K562 (cell line): ENCODE measurements at regions not wholly inside any gene's neighbourhood (a gene's known extent, or its start where the extent isn't known, plus 50 kb on each side); places are given as distances from the start of the nearest gene placed in this dataset.

Experiments
- ATAC-seq: fragments of 200-7000 bp; cut with Tn5 transposase; 3 replicates; pipeline ENCODE4 v1.9.1; 2020; ENCODE audit warnings: moderate library complexity
- BruUV-seq: library from RNA; stranded (reverse); fragments of 400-500 nt; replicated peaks from 2 replicates; lab custom pipeline; 2021; lab: Mats Ljungman, UMichigan
- CTCF ChIA-PET: fragments of 300-600 bp; formaldehyde crosslinking; extraction: SDS; loops from one replicate; lab custom pipeline; 2021; ENCODE audit warnings: low intra/inter-chr PET ratio; lab: Yijun Ruan, JAX
- POLR2A ChIA-PET: fragments of 300-600, 350-650 bp; sonication (Branson Sonifier 250); formaldehyde crosslinking; extraction: SDS; loops from one replicate; lab custom pipeline; 2021; ENCODE audit warnings: antibody characterized with exemption, inconsistent platforms; lab: Yijun Ruan, JAX
- DNase-seq, 4 experiments: peaks; one replicate each; pipeline versions ENCODE4 v3.0.0 to v3.0.0-alpha.2; 2011 to 2018; ENCODE audit warnings: low spot score in 3 of 4, mixed read lengths in 3 of 4; ENCODE audit errors: extremely low read depth in 1 of 4
- FAIRE-seq: peaks from 2 replicates; lab custom pipeline; 2011; peaks lifted over from hg19 to GRCh38; lab: Jason Lieb, UNC
- H2AFZ ChIP-seq: 2 replicates; pipeline ENCODE4 v1.6.0; 2011; ENCODE audit warnings: low read depth, low read length, control low read depth, inconsistent platforms
- H3K27ac ChIP-seq: fragments of 200-600 bp; 3 replicates; pipeline ENCODE4 v1.8.0; 2011; ENCODE audit warnings: low read depth, mild to moderate bottlenecking, control low read depth, inconsistent platforms, low read length, moderate library complexity, mixed read lengths; ENCODE audit errors: extremely low read depth
- H3K27me3 ChIP-seq, 2 experiments: fragments of 300-600 bp in 1 of 2; 2 replicates in 1 of 2; 3 replicates in 1 of 2; pipeline versions ENCODE4 v1.6.0 to v1.8.0; 2011; ENCODE audit warnings: inconsistent platforms in 2 of 2, low read length in 2 of 2, mild to moderate bottlenecking in 1 of 2, mixed read lengths in 1 of 2, moderate library complexity in 1 of 2; ENCODE audit not compliant: control insufficient read depth in 2 of 2, insufficient read depth in 2 of 2
- H3K36me3 ChIP-seq: fragments of 300-600 bp; 3 replicates; pipeline ENCODE4 v1.8.0; 2011; ENCODE audit warnings: mild to moderate bottlenecking, low read length, inconsistent platforms; ENCODE audit not compliant: control insufficient read depth, insufficient read depth
- H3K4me1 ChIP-seq, 2 experiments: fragments of 200-600 bp in 1 of 2; replicated peaks in 1 of 2; 2 replicates in 1 of 2; 3 replicates in 1 of 2; pipeline versions ENCODE4 v1.5.1 to v1.8.0; 2011; ENCODE audit warnings: inconsistent platforms in 2 of 2, low read length in 2 of 2, mild to moderate bottlenecking in 1 of 2, mixed read lengths in 1 of 2, moderate library complexity in 1 of 2; ENCODE audit not compliant: control insufficient read depth in 2 of 2, insufficient read depth in 2 of 2
- H3K4me2 ChIP-seq: 2 replicates; pipeline ENCODE4 v1.6.1; 2011; ENCODE audit warnings: low read length, control low read depth, inconsistent platforms, mixed read lengths; ENCODE audit not compliant: insufficient read depth
- H3K4me3 ChIP-seq: fragments of 200-600 bp; sonication (generic), shearing (Covaris generic); 2 replicates; pipeline ENCODE4 v1.5.1; 2016; ENCODE audit warnings: control low read depth, inconsistent platforms
- H3K79me2 ChIP-seq: fragments of 200-600 bp; 3 replicates; pipeline ENCODE4 v1.8.0; 2011; ENCODE audit warnings: low read length, inconsistent platforms; ENCODE audit not compliant: control insufficient read depth, insufficient read depth
- H3K9ac ChIP-seq, 2 experiments: 2 replicates each; pipeline versions ENCODE4 v1.6.0 to v1.6.1; 2011; ENCODE audit warnings: low read depth in 2 of 2, low read length in 2 of 2, control low read depth in 1 of 2, inconsistent platforms in 1 of 2, mild to moderate bottlenecking in 1 of 2, mixed read lengths in 1 of 2; ENCODE audit not compliant: insufficient read depth in 1 of 2
- H3K9me1 ChIP-seq: one replicate; pipeline ENCODE4 v1.6.0; 2011; ENCODE audit warnings: inconsistent platforms, mild to moderate bottlenecking, low read length, moderate library complexity; ENCODE audit not compliant: control insufficient read depth, insufficient read depth
- H3K9me3 ChIP-seq: replicated peaks from 2 replicates; pipeline ENCODE4 v1.5.1; 2011; ENCODE audit warnings: low read depth, low read length, inconsistent platforms; ENCODE audit not compliant: control insufficient read depth, insufficient read depth
- H4K20me1 ChIP-seq: replicated peaks from 2 replicates; pipeline ENCODE4 v1.6.1; 2011; ENCODE audit warnings: low read length, inconsistent platforms, mixed read lengths; ENCODE audit not compliant: control insufficient read depth, insufficient read depth
- CBX2 ChIP-seq: fragments of 200-600 bp; sonication (generic); IDR thresholded peaks from one replicate; pipeline ENCODE4 v1.6.1; 2012; ENCODE audit warnings: mild to moderate bottlenecking, low read length, inconsistent platforms; ENCODE audit not compliant: insufficient read depth, poor library complexity, severe bottlenecking
- FOXM1 ChIP-seq, 2 experiments: fragments of 450-650 bp in 1 of 2; sonication (generic) in 1 of 2; formaldehyde crosslinking in 1 of 2; IDR thresholded peaks; 2 replicates each; pipeline versions ENCODE4 v1.6.1 to v1.9.0; 2017 to 2022; ENCODE audit warnings: low read depth in 2 of 2, mild to moderate bottlenecking in 2 of 2, missing genetic modification reagents in 1 of 2, moderate library complexity in 1 of 2
- HIVEP1 ChIP-seq: fragments of 250-450 bp; sonication (Bioruptor Pico); IDR thresholded peaks from 2 replicates; pipeline ENCODE4 v1.4.0; 2020; ENCODE audit warnings: mild to moderate bottlenecking
- POLR2B ChIP-seq: fragments of 450-650 bp; IDR thresholded peaks from 2 replicates; pipeline ENCODE4 v1.6.1; 2018; ENCODE audit warnings: low read depth; ENCODE audit not compliant: partially characterized antibody
- TBP ChIP-seq: optimal IDR thresholded peaks from 2 replicates; pipeline ENCODE3; 2011; ENCODE audit warnings: low read depth, low read length, improper control_type of control experiment
- TOE1 ChIP-seq, 2 experiments: fragments of 450-650 bp in 1 of 2; sonication (generic) in 1 of 2; formaldehyde crosslinking in 1 of 2; IDR thresholded peaks; 2 replicates each; pipeline versions ENCODE4 v1.7.1 to v1.8.0; 2016 to 2022; ENCODE audit warnings: borderline replicate concordance in 2 of 2, mild to moderate bottlenecking in 2 of 2, antibody characterized with exemption in 1 of 2, inconsistent platforms in 1 of 2, low read depth in 1 of 2, missing genetic modification reagents in 1 of 2, moderate library complexity in 1 of 2
- ZBTB17 ChIP-seq: fragments of 450-650 bp; formaldehyde crosslinking; IDR thresholded peaks from 2 replicates; pipeline ENCODE4 v1.4.0; 2020; ENCODE audit warnings: mild to moderate bottlenecking
- ZNF561 ChIP-seq: fragments of 450-650 bp; formaldehyde crosslinking; conservative IDR thresholded peaks from 2 replicates; pipeline ENCODE4 v1.4.0; 2020; ENCODE audit warnings: mild to moderate bottlenecking, moderate library complexity
- WGBS: fragments of 100-300 bp; shearing (Covaris generic); methylation state at CpG from one replicate; pipeline ENCODE4 v1.1.6; 2016; ENCODE audit warnings: low coverage, mixed read lengths; ENCODE audit not compliant: insufficient coverage; ENCODE audit errors: missing lambda C conversion rate; 5-methylcytosine and 5-hydroxymethylcytosine counted together
- in situ Hi-C: fragments of 300-500 bp; cut with MboI; formaldehyde crosslinking; loops from 4 replicates; pipeline ENCODE4 v1.15.0; 2018; ENCODE audit warnings: inconsistent platforms, mixed read lengths
- intact Hi-C: fragments of 100-400 bp; cut with micrococcal nuclease; formaldehyde crosslinking; loops from 2 replicates; pipeline ENCODE4 v1.14.2; 2022
- TF ChIP-seq, protein P1 (sequence below), 2 experiments: fragments of 450-650 bp in 1 of 2; sonication (generic) in 1 of 2; formaldehyde crosslinking; conservative IDR thresholded peaks; 2 replicates each; pipeline versions ENCODE4 v1.4.0 to v1.8.1; 2020 to 2022; ENCODE audit warnings: mild to moderate bottlenecking in 1 of 2, missing genetic modification reagents in 1 of 2
- TF ChIP-seq, protein P2 (sequence below): fragments of 250-450 bp; sonication (Bioruptor Pico); IDR thresholded peaks from 2 replicates; pipeline ENCODE4 v1.8.0; 2021; ENCODE audit warnings: moderate library complexity, mild to moderate bottlenecking, inconsistent platforms

DNA sequence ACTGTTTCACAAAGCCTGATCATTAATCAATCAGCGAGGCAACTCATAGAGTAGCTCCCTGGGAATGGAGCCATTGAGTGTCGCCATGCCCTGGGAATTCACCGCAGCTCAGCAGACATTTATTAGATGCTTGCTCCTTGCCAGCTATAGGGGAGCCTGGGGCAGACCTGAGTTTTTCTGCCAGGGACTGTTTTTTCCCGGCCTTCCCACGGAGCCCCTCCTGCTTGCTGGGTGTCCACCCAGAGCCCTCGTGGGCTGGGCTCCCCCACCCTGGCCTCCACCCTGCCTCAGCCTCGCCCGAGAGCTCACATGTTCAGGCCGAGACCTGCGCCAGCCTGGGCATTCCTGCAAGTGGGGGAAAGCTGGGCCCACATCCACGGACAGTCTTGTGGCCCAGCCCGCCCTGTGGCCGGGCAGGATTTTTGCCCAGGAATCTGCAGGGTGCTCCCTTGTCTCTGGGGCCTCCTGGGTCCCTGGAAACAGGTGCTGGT is 64.9 kb downstream of the SMIM38 start:
- Histone ChIP-seq H3K9me1 (no peaks in the 10 kb centered on the region), H3K27me3 (peaks cover 23 to 52% of the 10 kb centered on the region in 2 experiments; a peak in 4 of 5 replicates), H3K9me3 (no peaks in the 10 kb centered on the region), H3K27ac (no peak overlapping the region), H2AFZ (no peak overlapping the region), H3K36me3 (no peaks in the 10 kb centered on the region), H3K4me1 (peaks cover 0 to 8% of the 10 kb centered on the region in 2 experiments; a peak in 1 of 5 replicates), H3K9ac (no peak overlapping the region), H3K4me2 (no peak overlapping the region), H3K4me3 (no peak overlapping the region), H4K20me1 (peaks cover 5% of the 10 kb centered on the region; the same call in 1 of the 2 replicates), H3K79me2 (no peaks in the 10 kb centered on the region)
- no TSS peak for BruUV-seq
- intact Hi-C loops = no loop called here
- FAIRE-seq (no peak), ATAC-seq (no peak), DNase-seq (no peak)
- ChIA-PET POLR2A (interaction anchor here (0.7 kb wide), 1 partner anchor 10 kb away, joined by 3 read pairs; no protein-coding TSS in a partner anchor), CTCF (no interaction called here)
- WGBS = 3% methylated on average over 13 of the region's 13 CpGs
- TF ChIP-seq ZBTB17 = no peak
- no peak for TF ChIP-seq TOE1 (IDR thresholded peaks at IDR 0.05; ENCODE audit: borderline replicate concordance)
- no peak for TF ChIP-seq TOE1 (CRISPR knock-in tag; IDR thresholded peaks at IDR 0.05; ENCODE audit: borderline replicate concordance, low read depth)
- TF ChIP-seq HIVEP1 (CRISPR knock-in tag) = no peak
- TF ChIP-seq FOXM1 (IDR thresholded peaks at IDR 0.05; ENCODE audit: low read depth) = no peak
- no peak for TF ChIP-seq FOXM1 (CRISPR knock-in tag; IDR thresholded peaks at IDR 0.05; ENCODE audit: low read depth)
- TF ChIP-seq CBX2 = no peak
- TF ChIP-seq TBP = no peak
- TF ChIP-seq ZNF561 (CRISPR knock-in tag) = no peak
- TF ChIP-seq POLR2B = no peak
- TF ChIP-seq, protein P1, sequence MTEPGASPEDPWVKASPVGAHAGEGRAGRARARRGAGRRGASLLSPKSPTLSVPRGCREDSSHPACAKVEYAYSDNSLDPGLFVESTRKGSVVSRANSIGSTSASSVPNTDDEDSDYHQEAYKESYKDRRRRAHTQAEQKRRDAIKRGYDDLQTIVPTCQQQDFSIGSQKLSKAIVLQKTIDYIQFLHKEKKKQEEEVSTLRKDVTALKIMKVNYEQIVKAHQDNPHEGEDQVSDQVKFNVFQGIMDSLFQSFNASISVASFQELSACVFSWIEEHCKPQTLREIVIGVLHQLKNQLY (CRISPR knock-in tag; conservative IDR thresholded peaks at IDR 0.05) = no peak
- TF ChIP-seq, protein P2, sequence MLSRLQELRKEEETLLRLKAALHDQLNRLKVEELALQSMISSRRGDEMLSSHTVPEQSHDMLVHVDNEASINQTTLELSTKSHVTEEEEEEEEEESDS = no peak
- in situ Hi-C loops = no loop called here
